IMR-90 (cell line): ENCODE measurements at regions not wholly inside any gene's neighbourhood (a gene's known extent, or its start where the extent isn't known, plus 50 kb on each side); places are given as distances from the start of the nearest gene placed in this dataset.

Source experiments
- ATAC-seq: fragments of 200-7000 bp; cut with Tn5 transposase; 2 replicates; pipeline ENCODE4 v1.9.1; 2020; ENCODE audit warnings: low read depth, mild to moderate bottlenecking, moderate library complexity
- BruUV-seq: library from RNA; stranded (reverse); fragments of 400-500 nt; replicated peaks from 2 replicates; lab custom pipeline; 2021; lab: Mats Ljungman, UMichigan
- CTCF ChIA-PET: fragments of 300-600 bp; formaldehyde crosslinking; extraction: SDS; loops from one replicate; lab custom pipeline; 2021; ENCODE audit warnings: antibody characterized with exemption; lab: Yijun Ruan, JAX
- POLR2A ChIA-PET: fragments of 300-600 bp; sonication (Branson Sonifier 250); formaldehyde crosslinking; loops from one replicate; lab custom pipeline; 2022; ENCODE audit warnings: antibody characterized with exemption; ENCODE audit not compliant: unreplicated experiment; lab: Charles Lee
- DNase-seq: peaks from one replicate; pipeline ENCODE4 v3.0.0; 2013
- H2AFZ ChIP-seq: replicated peaks from 2 replicates; pipeline ENCODE3; 2013; ENCODE audit warnings: low read length, mild to moderate bottlenecking; ENCODE audit not compliant: poor library complexity
- H2AK5ac ChIP-seq: 2 replicates; pipeline ENCODE4 v1.6.1; 2013; ENCODE audit warnings: low read depth, low read length, inconsistent platforms
- H2AK9ac ChIP-seq: replicated peaks from 2 replicates; pipeline ENCODE3; 2013; ENCODE audit warnings: mild to moderate bottlenecking, low read depth, low read length, moderate library complexity; ENCODE audit not compliant: poor library complexity
- H2BK120ac ChIP-seq: 2 replicates; pipeline ENCODE4 v1.6.1; 2013; ENCODE audit warnings: low read depth, low read length, inconsistent platforms
- H2BK15ac ChIP-seq: 3 replicates; pipeline ENCODE4 v1.6.1; 2013; ENCODE audit warnings: low read depth, low read length, inconsistent platforms
- H2BK20ac ChIP-seq: 2 replicates; pipeline ENCODE4 v1.6.1; 2013; ENCODE audit warnings: low read depth, mild to moderate bottlenecking, inconsistent platforms, low read length, moderate library complexity
- H2BK5ac ChIP-seq: 2 replicates; pipeline ENCODE4 v1.6.1; 2013; ENCODE audit warnings: mild to moderate bottlenecking, low read depth, low read length, inconsistent platforms; ENCODE audit not compliant: poor library complexity, severe bottlenecking
- H3K14ac ChIP-seq: replicated peaks from 2 replicates; pipeline ENCODE4 v1.6.1; 2013; ENCODE audit warnings: low read depth, low read length, inconsistent platforms
- H3K18ac ChIP-seq: 2 replicates; pipeline ENCODE4 v1.6.1; 2013; ENCODE audit warnings: low read depth, low read length, control low read depth
- H3K23ac ChIP-seq: 2 replicates; pipeline ENCODE4 v1.6.1; 2013; ENCODE audit warnings: low read depth, low read length, inconsistent platforms
- H3K27ac ChIP-seq: 2 replicates; pipeline ENCODE4 v1.5.1; 2013; ENCODE audit warnings: mild to moderate bottlenecking, control low read depth, low read length; ENCODE audit not compliant: insufficient read depth
- H3K27me3 ChIP-seq: 2 replicates; pipeline ENCODE4 v1.6.1; 2013; ENCODE audit warnings: low read length; ENCODE audit not compliant: control insufficient read depth, insufficient read depth
- H3K36me3 ChIP-seq: 2 replicates; pipeline ENCODE4 v1.6.1; 2013; ENCODE audit warnings: low read length, mixed read lengths; ENCODE audit not compliant: control insufficient read depth, insufficient read depth
- H3K4ac ChIP-seq: 2 replicates; pipeline ENCODE4 v1.6.1; 2013; ENCODE audit warnings: low read depth, low read length, inconsistent platforms
- H3K4me1 ChIP-seq: 2 replicates; pipeline ENCODE4 v1.6.1; 2013; ENCODE audit warnings: low read length, mixed read lengths; ENCODE audit not compliant: control insufficient read depth, insufficient read depth
- H3K4me2 ChIP-seq: 2 replicates; pipeline ENCODE4 v1.6.1; 2013; ENCODE audit warnings: low read depth, mild to moderate bottlenecking, control low read depth, low read length, moderate library complexity
- H3K4me3 ChIP-seq: 2 replicates; pipeline ENCODE4 v1.5.1; 2013; ENCODE audit warnings: low read depth, mild to moderate bottlenecking, control low read depth, low read length, moderate library complexity; ENCODE audit not compliant: insufficient read depth
- H3K56ac ChIP-seq: 2 replicates; pipeline ENCODE4 v1.6.1; 2013; ENCODE audit warnings: low read length, inconsistent platforms; ENCODE audit not compliant: insufficient read depth; ENCODE audit errors: extremely low read depth
- H3K79me1 ChIP-seq, 2 experiments: 2 replicates each; pipeline ENCODE4 v1.6.1; 2013; ENCODE audit warnings: low read length in 2 of 2, inconsistent platforms in 1 of 2, low read depth in 1 of 2
- H3K9ac ChIP-seq: 2 replicates; pipeline ENCODE4 v1.6.1; 2013; ENCODE audit warnings: low read depth, low read length, control low read depth
- H3K9me1 ChIP-seq: 2 replicates; pipeline ENCODE4 v1.6.1; 2013; ENCODE audit warnings: low read length, inconsistent platforms; ENCODE audit not compliant: insufficient read depth
- H3K9me3 ChIP-seq: 2 replicates; pipeline ENCODE4 v1.6.1; 2013; ENCODE audit warnings: low read length; ENCODE audit not compliant: control insufficient read depth, insufficient read depth
- H4K20me1 ChIP-seq: 2 replicates; pipeline ENCODE4 v1.6.1; 2013; ENCODE audit warnings: low read length, inconsistent platforms; ENCODE audit not compliant: insufficient read depth
- H4K5ac ChIP-seq: 2 replicates; pipeline ENCODE4 v1.6.1; 2013; ENCODE audit warnings: mild to moderate bottlenecking, low read depth, low read length, control low read depth
- H4K8ac ChIP-seq, 2 experiments: 2 replicates each; pipeline ENCODE4 v1.6.1; 2013; ENCODE audit warnings: low read depth in 2 of 2, low read length in 2 of 2, control low read depth in 1 of 2, inconsistent platforms in 1 of 2
- H4K91ac ChIP-seq: 2 replicates; pipeline ENCODE4 v1.6.1; 2013; ENCODE audit warnings: low read depth, low read length, inconsistent platforms; ENCODE audit not compliant: insufficient read depth
- CEBPB ChIP-seq: IDR thresholded peaks from 2 replicates; pipeline ENCODE4 v1.6.1; 2012; ENCODE audit warnings: low read depth, low read length, improper control_type of control experiment
- WGBS, 2 experiments: methylation state at CpG; one replicate each; pipeline versions ENCODE4 v1.1.5 to v1.1.7; 2013; ENCODE audit warnings: missing lambda C conversion rate in 2 of 2; ENCODE audit not compliant: insufficient read length in 1 of 2; ENCODE audit errors: extremely low coverage in 2 of 2; 5-methylcytosine and 5-hydroxymethylcytosine counted together
- dilution Hi-C: fragments of 300-500 bp; cut with HindIII; formaldehyde crosslinking; loops from one replicate; pipeline ENCODE4 v1.14.3; 2018; ENCODE audit warnings: low sequenced_read_pairs; ENCODE audit not compliant: unreplicated experiment
- in situ Hi-C: fragments of 300-500 bp; cut with MboI; formaldehyde crosslinking; loops from 3 replicates; pipeline ENCODE4 v1.14.3; 2019; ENCODE audit warnings: low sequenced_read_pairs, inconsistent platforms, mixed read lengths
- intact Hi-C: fragments of 100-400 bp; cut with micrococcal nuclease; formaldehyde crosslinking; loops from 2 replicates; pipeline ENCODE4 v1.10.0; 2022

- in situ Hi-C loops (no loop called here), intact Hi-C loops (loop anchor here (5.0 to 10.0 kb wide), 2 partner anchors 49 to 59 kb away; no protein-coding TSS in a partner anchor), dilution Hi-C loops (no loop called here)
- Histone ChIP-seq H2BK15ac (no peak overlapping the region), H2BK120ac (no peak overlapping the region), H2AFZ (no peak overlapping the region), H3K36me3 (no peaks in the 10 kb centered on the region), H2BK20ac (no peak overlapping the region), H3K4me2 (no peak overlapping the region), H2AK9ac (no peak overlapping the region), H3K27me3 (no peaks in the 10 kb centered on the region), H2BK5ac (no peak overlapping the region), H4K20me1 (no peaks in the 10 kb centered on the region), H3K23ac (no peak overlapping the region), H4K8ac (no peak overlapping the region), H3K4ac (no peak overlapping the region), H3K14ac (no peak overlapping the region), H3K79me1 (no peaks in the 10 kb centered on the region), H3K56ac (no peak overlapping the region), H3K4me3 (no peak overlapping the region), H4K91ac (no peak overlapping the region), H3K9me3 (peaks cover 5% of the 10 kb centered on the region), H3K9ac (no peak overlapping the region), H3K9me1 (no peaks in the 10 kb centered on the region), H3K4me1 (no peaks in the 10 kb centered on the region), H3K27ac (no peak overlapping the region), H4K5ac (no peak overlapping the region), H3K18ac (no peak overlapping the region), H2AK5ac (no peak overlapping the region)
- POLR2A ChIA-PET, result no interaction called here
- CTCF ChIA-PET, result no interaction called here
- no TSS peak for BruUV-seq
- TF ChIP-seq CEBPB, result no peak
- no peak for DNase-seq
- 43% methylated on average over 1 of the region's 3 CpGs; no CpG with 5 or more reads in 1 of the 2 experiments for WGBS, 2 experiments
- ATAC-seq, result no peak
These were observed 98.3 kb upstream of the CPNE8 start for GRCh38 chr12:39003541-39004155.
